Heart right ventricle (tissue), 16 donors: ENCODE measurements at regions not wholly inside any gene's neighbourhood (a gene's known extent, or its start where the extent isn't known, plus 50 kb on each side); places are given as distances from the start of the nearest gene placed in this dataset.

ENCODE experiments used
- ATAC-seq, 8 donors: fragments of 200-7000 bp; cut with Tn5 transposase; one replicate each; pipeline ENCODE4 v1.9.1; 2020; ENCODE audit warnings: mild to moderate bottlenecking in 8 of 8, moderate library complexity in 8 of 8, moderate number of reproducible peaks in 1 of 8
- DNase-seq, 2 donors: peaks; one replicate each; pipeline ENCODE4 v3.0.0-alpha.2; 2020
- H3K27ac ChIP-seq, 10 donors: fragments of 200-600 bp; sonication (generic) in 2 of 10; one replicate each; pipeline versions ENCODE4 v1.5.0 to v1.8.0; 2020 to 2022; ENCODE audit warnings: mild to moderate bottlenecking in 3 of 10
- H3K27me3 ChIP-seq, 7 donors: fragments of 200-600 bp; one replicate each; pipeline ENCODE4 v1.8.0; 2021 to 2022; ENCODE audit warnings: mild to moderate bottlenecking in 2 of 7
- H3K36me3 ChIP-seq, 9 donors: fragments of 200-600 bp; sonication (generic) in 1 of 9; one replicate each; pipeline versions ENCODE4 v1.5.0 to v1.8.0; 2020 to 2022; ENCODE audit warnings: mild to moderate bottlenecking in 2 of 9
- H3K4me1 ChIP-seq, 9 donors: fragments of 200-600 bp; sonication (generic) in 1 of 9; one replicate each; pipeline versions ENCODE4 v1.5.0 to v1.8.0; 2020 to 2022; ENCODE audit warnings: mild to moderate bottlenecking in 4 of 9
- H3K4me3 ChIP-seq, 10 donors: fragments of 200-600 bp; sonication (generic) in 2 of 10; one replicate each; pipeline versions ENCODE4 v1.5.0 to v1.8.0; 2020 to 2022; ENCODE audit warnings: mild to moderate bottlenecking in 7 of 10, moderate library complexity in 2 of 10
- H3K9me3 ChIP-seq, 11 donors: fragments of 200-600 bp in 10 of 11; sonication (generic) in 2 of 11; one replicate each; pipeline versions ENCODE4 v1.5.0 to v1.8.0; 2013 to 2022; ENCODE audit warnings: mild to moderate bottlenecking in 2 of 11, control low read depth in 1 of 11, moderate library complexity in 1 of 11
- CTCF ChIP-seq, 9 donors: fragments of 200-600 bp; sonication (generic) in 2 of 9; IDR thresholded peaks; one replicate each; pipeline versions ENCODE4 v1.5.0 to v1.8.0; 2021 to 2022; ENCODE audit warnings: antibody characterized with exemption in 9 of 9, mild to moderate bottlenecking in 5 of 9, moderate library complexity in 1 of 9
- WGBS, 2 donors: extraction: QIAGEN DNeasy Blood & Tissue Kit; methylation state at CpG; one replicate each; pipeline ENCODE4 v1.1.7; 2013; ENCODE audit warnings: inconsistent platforms in 1 of 2; 5-methylcytosine and 5-hydroxymethylcytosine counted together
- intact Hi-C, 10 donors: fragments of 100-400 bp; cut with DNase I; formaldehyde crosslinking; loops; one replicate each; pipeline versions ENCODE4 v1.11.1 to v1.14.2; 2022
- donor health status: Arrhythmogenic right ventricular cardiomyopathy.
- donor health status: ischemic (EF 13 %, LVEDD 7.1; RV severe dilation, severe dysfunction).
- donor health status: healthy with polysubstance abuse.
- donor health status: DM: no; HTN: yes; CAD: no.
- donor health status: DM: no; HTN: no; CAD: no.
- donor health status: ischemic (EF 25% LVEDD 6.9; RV normal size, moderate dysfunction).
- donor health status: ischemic (EF 25% LVEDD 5.7; RV mildly dilated, moderate dysfunction).
- donor health status: healthy.
- donor health status: DM: yes; HTN: yes; CAD: no.
- donor health status: Ischemic cardiomyopathy.
- donor health status: ischemic (EF 35%, LVEDD 5.7; RV mildly dilated, moderate dysfunction).
- donor health status: nonischemic (EF 11% LVEDD 7.7; RV severe dilation, severe dysfunction).
- donor health status: DM: yes; HTN: yes; CAD: no.
- donor health status: PGD.
- donor health status: ischemic (EF 29% LVEDD 5.4; RV normal size, mild dysfunction).
- donor health status: nonischemic (EF 23%, LVEDD 6.1; RV moderate dilation, normal function).

GRCh38 chr15:38035701-38036100 is 101.3 kb downstream of the TMCO5A start:
- no peak overlapping the region for H3K27ac ChIP-seq
- no peak for TF ChIP-seq CTCF (IDR thresholded peaks at IDR 0.05)
- ATAC-seq (no peak), DNase-seq (no peak)
- no peaks in the 10 kb centered on the region for H3K36me3 ChIP-seq
- 85 to 94% methylated on average over 2 of the region's 2 CpGs for WGBS, 2 donors
- peaks cover 0 to 6% (median 0%) of the 10 kb centered on the region in 7 donors for H3K27me3 ChIP-seq
- no peaks in the 10 kb centered on the region for H3K4me1 ChIP-seq
- H3K9me3 ChIP-seq, result no peaks in the 10 kb centered on the region
- intact Hi-C loops, result loop anchor here in 1 of 10 donors (10.0 kb wide), 1 partner anchor 59 kb away; no protein-coding TSS in a partner anchor
- H3K4me3 ChIP-seq, result no peak overlapping the region

- Histone ChIP-seq H3K27me3 (peaks cover 0 to 6% (median 0%) of the 10 kb centered on the region in 7 donors), H3K4me3 (no peak overlapping the region), H3K9me3 (no peaks in the 10 kb centered on the region), H3K4me1 (peaks cover 0 to 7% (median 0%) of the 10 kb centered on the region in 9 donors), H3K27ac (no peak overlapping the region), H3K36me3 (no peaks in the 10 kb centered on the region)
- ATAC-seq, result no peak
- TF ChIP-seq CTCF (IDR thresholded peaks at IDR 0.05), result no peak
- intact Hi-C loops, result loop anchor here in 1 of 10 donors (10.0 kb wide), 1 partner anchor 58 kb away; no protein-coding TSS in a partner anchor
- no peak for DNase-seq
- WGBS, 2 donors, result 77 to 80% methylated on average over 3 of the region's 3 CpGs
Observed at GRCh38 chr15:38036790-38037338, 102.4 kb downstream of the TMCO5A start.

- 83 to 88% methylated on average over 4 of the region's 4 CpGs for WGBS, 2 donors
- ATAC-seq (no peak), DNase-seq (no peak)
- intact Hi-C loops, result loop anchor here in 1 of 10 donors (10.0 kb wide), 1 partner anchor 56 kb away; no protein-coding TSS in a partner anchor
- Histone ChIP-seq H3K36me3 (no peaks in the 10 kb centered on the region), H3K4me1 (peaks cover 0 to 26% (median 5%) of the 10 kb centered on the region in 9 donors), H3K27ac (no peak overlapping the region), H3K27me3 (peaks cover 0 to 6% (median 0%) of the 10 kb centered on the region in 7 donors), H3K4me3 (no peak overlapping the region), H3K9me3 (no peaks in the 10 kb centered on the region)
- no peak for TF ChIP-seq CTCF (IDR thresholded peaks at IDR 0.05)
Observed at GRCh38 chr15:38038659-38039442, 104.4 kb downstream of the TMCO5A start.

- H3K9me3 ChIP-seq, result no peaks in the 10 kb centered on the region
- peaks cover 0 to 28% (median 5%) of the 10 kb centered on the region in 9 donors for H3K4me1 ChIP-seq
- intact Hi-C loops, result no loop called here
- DNase-seq (no peak), ATAC-seq (no peak)
- H3K36me3 ChIP-seq, result no peaks in the 10 kb centered on the region
- H3K27me3 ChIP-seq, result no peaks in the 10 kb centered on the region
- H3K4me3 ChIP-seq, result no peak overlapping the region
- WGBS, 2 donors, result 96 to 99% methylated on average over 2 of the region's 2 CpGs
- H3K27ac ChIP-seq, result no peak overlapping the region
- TF ChIP-seq CTCF (IDR thresholded peaks at IDR 0.05), result no peak
Observed at GRCh38 chr15:38040615-38041014, 106.2 kb downstream of the TMCO5A start.
